Gastroesophageal sphincter (tissue), 4 donors: ENCODE measurements at regions not wholly inside any gene's neighbourhood (a gene's known extent, or its start where the extent isn't known, plus 50 kb on each side); places are given as distances from the start of the nearest gene placed in this dataset.

Experiments used
- ATAC-seq: fragments of 150-250 bp; one replicate; pipeline ENCODE4 v1.9.1; 2016; ENCODE audit warnings: mild to moderate bottlenecking, moderate library complexity
- H3K27ac ChIP-seq, 4 donors: fragments of 200-600 bp; sonication (generic) in 3 of 4; 1 replicate in 3 of 4; 2 replicates in 1 of 4; pipeline ENCODE4 v1.5.1; 2016 to 2019
- H3K27me3 ChIP-seq: fragments of 200-600 bp; sonication (generic); one replicate; pipeline ENCODE4 v1.5.1; 2019
- H3K36me3 ChIP-seq, 2 donors: fragments of 200-600 bp; sonication (generic); one replicate each; pipeline ENCODE4 v1.5.1; 2019; ENCODE audit warnings: control low read depth in 1 of 2
- H3K4me1 ChIP-seq, 3 donors: fragments of 200-600 bp; sonication (generic); 1 replicate in 2 of 3; 2 replicates in 1 of 3; pipeline ENCODE4 v1.5.1; 2016 to 2019; ENCODE audit warnings: control low read depth in 2 of 3
- H3K4me3 ChIP-seq, 2 donors: fragments of 200-600 bp; sonication (generic); one replicate each; pipeline ENCODE4 v1.5.1; 2019; ENCODE audit warnings: mild to moderate bottlenecking in 1 of 2, moderate library complexity in 1 of 2
- H3K9me3 ChIP-seq, 3 donors: fragments of 200-600 bp; sonication (generic); one replicate each; pipeline ENCODE4 v1.5.1; 2017 to 2019; ENCODE audit warnings: control low read depth in 2 of 3
- EP300 ChIP-seq: sonication (generic); formaldehyde crosslinking; IDR thresholded peaks from one replicate; pipeline ENCODE4 v1.6.1; 2017; ENCODE audit warnings: antibody characterized with exemption, mild to moderate bottlenecking
- POLR2A ChIP-seq, 2 donors: fragments of 450-650 bp; IDR thresholded peaks; one replicate each; pipeline ENCODE4 v1.6.1; 2017; ENCODE audit warnings: antibody characterized with exemption in 2 of 2, mild to moderate bottlenecking in 2 of 2, moderate library complexity in 1 of 2
- POLR2AphosphoS5 ChIP-seq: sonication (generic); formaldehyde crosslinking; IDR thresholded peaks from one replicate; pipeline ENCODE4 v1.6.1; 2017; ENCODE audit warnings: antibody characterized with exemption
- WGBS, 2 donors: methylation state at CpG; one replicate each; pipeline ENCODE4 v1.1.5; 2018; ENCODE audit warnings: low coverage in 1 of 2; 5-methylcytosine and 5-hydroxymethylcytosine counted together
- TF ChIP-seq, protein P1 (sequence below), 4 experiments: fragments of 200-600 bp in 2 of 4; fragments of 450-650 bp in 2 of 4; sonication (generic) in 1 of 4; IDR thresholded peaks; one replicate each; pipeline ENCODE4 v1.5.1; 2017 to 2019; ENCODE audit warnings: antibody characterized with exemption in 4 of 4, mild to moderate bottlenecking in 2 of 4, moderate library complexity in 2 of 4

- H3K4me3 ChIP-seq: no peak overlapping the region
- H3K36me3 ChIP-seq: no peaks in the 10 kb centered on the region
- H3K27me3 ChIP-seq: peaks cover 6% of the 10 kb centered on the region
- ATAC-seq: no peak
- no peaks in the 10 kb centered on the region for H3K9me3 ChIP-seq
- peaks cover 0 to 12% (median 3%) of the 10 kb centered on the region in 3 donors for H3K4me1 ChIP-seq
- H3K27ac ChIP-seq: no peak overlapping the region
- TF ChIP-seq EP300: no peak
- TF ChIP-seq POLR2AphosphoS5: no peak
- TF ChIP-seq, protein P1, sequence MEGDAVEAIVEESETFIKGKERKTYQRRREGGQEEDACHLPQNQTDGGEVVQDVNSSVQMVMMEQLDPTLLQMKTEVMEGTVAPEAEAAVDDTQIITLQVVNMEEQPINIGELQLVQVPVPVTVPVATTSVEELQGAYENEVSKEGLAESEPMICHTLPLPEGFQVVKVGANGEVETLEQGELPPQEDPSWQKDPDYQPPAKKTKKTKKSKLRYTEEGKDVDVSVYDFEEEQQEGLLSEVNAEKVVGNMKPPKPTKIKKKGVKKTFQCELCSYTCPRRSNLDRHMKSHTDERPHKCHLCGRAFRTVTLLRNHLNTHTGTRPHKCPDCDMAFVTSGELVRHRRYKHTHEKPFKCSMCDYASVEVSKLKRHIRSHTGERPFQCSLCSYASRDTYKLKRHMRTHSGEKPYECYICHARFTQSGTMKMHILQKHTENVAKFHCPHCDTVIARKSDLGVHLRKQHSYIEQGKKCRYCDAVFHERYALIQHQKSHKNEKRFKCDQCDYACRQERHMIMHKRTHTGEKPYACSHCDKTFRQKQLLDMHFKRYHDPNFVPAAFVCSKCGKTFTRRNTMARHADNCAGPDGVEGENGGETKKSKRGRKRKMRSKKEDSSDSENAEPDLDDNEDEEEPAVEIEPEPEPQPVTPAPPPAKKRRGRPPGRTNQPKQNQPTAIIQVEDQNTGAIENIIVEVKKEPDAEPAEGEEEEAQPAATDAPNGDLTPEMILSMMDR (IDR thresholded peaks at IDR 0.05): no peak
- no peak for TF ChIP-seq POLR2A (IDR thresholded peaks at IDR 0.05)
- WGBS, 2 donors: 62 to 66% methylated on average over 2 to 4 of the region's 6 CpGs
These were observed 148.1 kb downstream of the ACKR3 start for GRCh38 chr2:236717729-236718128.

DNA sequence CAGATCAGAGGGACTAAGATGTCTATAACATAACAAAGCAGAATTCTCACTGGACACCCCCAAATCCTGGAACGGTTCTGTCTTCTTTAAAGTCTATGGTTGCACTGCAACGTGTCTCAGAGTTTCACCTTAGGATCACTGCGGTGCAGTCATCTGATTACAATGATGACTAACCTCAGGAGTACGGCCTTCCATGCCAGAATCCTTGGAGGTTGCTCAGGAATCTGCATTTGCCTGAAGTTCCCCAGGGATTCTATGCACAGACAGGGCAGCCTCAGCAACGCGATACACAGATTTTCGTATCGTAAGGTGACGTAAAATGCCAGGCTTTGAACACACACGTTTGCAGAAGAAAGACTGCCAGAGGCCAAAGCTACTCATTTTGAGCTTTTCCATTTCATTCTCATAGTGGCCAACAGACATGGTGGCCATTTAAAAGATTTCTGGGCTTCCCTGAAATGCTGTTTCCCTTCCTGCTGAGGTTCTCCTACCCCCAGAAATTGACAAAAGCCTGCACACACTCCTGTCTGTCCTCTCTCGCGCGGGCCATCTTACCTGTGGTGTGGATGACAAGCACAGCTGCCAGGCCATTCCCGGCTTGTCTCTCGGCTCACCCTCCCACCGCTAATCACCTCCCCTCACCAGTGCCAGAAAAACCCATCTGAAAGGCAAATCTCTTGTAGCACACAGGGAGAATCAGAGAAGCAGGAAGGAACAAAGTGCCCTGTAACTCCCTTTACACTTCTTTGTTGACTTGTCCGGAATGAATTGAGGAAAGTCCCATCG lies 148.8 kb downstream of the ACKR3 start:
- no peak for ATAC-seq
- 80 to 86% methylated on average over 1 to 14 of the region's 18 CpGs for WGBS, 2 donors
- Histone ChIP-seq H3K4me1 (peaks cover 0 to 12% (median 3%) of the 10 kb centered on the region in 3 donors), H3K36me3 (no peaks in the 10 kb centered on the region), H3K27me3 (peaks cover 6% of the 10 kb centered on the region), H3K9me3 (no peaks in the 10 kb centered on the region), H3K4me3 (no peak overlapping the region), H3K27ac (no peak overlapping the region)
- TF ChIP-seq POLR2AphosphoS5 (no peak), POLR2A (IDR thresholded peaks at IDR 0.05) (no peak), EP300 (no peak)
- TF ChIP-seq, protein P1 (IDR thresholded peaks at IDR 0.05): no peak

DNA sequence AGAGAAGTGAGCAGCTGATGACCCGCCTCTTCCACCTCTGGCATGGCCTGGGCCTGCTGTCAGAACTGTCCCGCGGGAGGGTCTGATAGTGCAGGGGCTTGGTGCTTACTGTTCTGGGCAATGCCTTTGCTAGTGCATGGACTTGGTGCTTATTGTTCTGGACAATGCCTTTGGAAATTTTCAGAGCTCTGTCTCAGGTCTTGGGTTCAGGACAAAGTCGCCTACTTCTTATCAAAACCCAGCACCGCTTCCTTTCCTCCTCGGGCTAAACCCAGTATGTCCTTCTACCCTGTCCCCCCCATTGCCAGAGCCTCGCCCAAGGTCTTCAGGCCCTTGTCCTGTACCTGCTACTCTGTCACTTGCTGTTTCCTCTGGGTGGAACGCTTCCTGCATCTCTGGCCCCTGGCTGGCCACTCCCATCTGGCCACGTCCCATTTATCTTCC lies 149.6 kb downstream of the ACKR3 start:
- TF ChIP-seq POLR2A (IDR thresholded peaks at IDR 0.05): no peak
- no peak for TF ChIP-seq POLR2AphosphoS5
- TF ChIP-seq, protein P1 (IDR thresholded peaks at IDR 0.05): no peak
- Histone ChIP-seq H3K9me3 (no peaks in the 10 kb centered on the region), H3K27me3 (peaks cover 6% of the 10 kb centered on the region), H3K4me3 (no peak overlapping the region), H3K4me1 (peaks cover 0 to 8% (median 0%) of the 10 kb centered on the region in 3 donors), H3K36me3 (no peaks in the 10 kb centered on the region), H3K27ac (no peak overlapping the region)
- ATAC-seq: no peak
- 85 to 88% methylated on average over 7 to 9 of the region's 9 CpGs for WGBS, 2 donors

DNA sequence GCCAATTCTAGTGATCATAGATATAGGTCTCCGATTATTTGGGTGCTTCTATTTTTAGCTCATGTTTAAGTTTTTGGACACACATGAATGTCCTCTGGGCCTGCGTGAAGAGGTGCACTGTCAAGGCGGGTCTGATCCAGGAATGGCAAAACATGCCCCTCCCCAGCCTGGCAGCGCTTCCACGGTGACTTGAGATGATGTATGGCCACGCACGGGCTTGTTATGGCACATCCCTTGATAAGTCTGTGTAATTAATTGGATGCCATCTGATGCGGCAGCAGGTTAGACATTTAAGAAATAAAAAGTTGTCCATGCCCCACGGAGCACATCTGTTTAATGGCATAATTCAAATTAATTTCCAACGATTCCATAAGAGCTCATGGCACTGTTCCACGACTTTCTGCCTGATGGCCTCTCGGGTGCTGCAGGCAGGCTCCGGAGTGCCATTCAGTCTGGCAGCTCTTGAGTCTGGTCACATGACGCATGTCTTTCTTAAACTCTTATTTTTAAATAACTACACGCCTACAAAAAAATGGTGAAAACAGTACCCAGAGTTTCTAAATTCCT lies 151.4 kb downstream of the ACKR3 start:
- WGBS, 2 donors: 65 to 74% methylated on average over 11 to 12 of the region's 15 CpGs
- H3K4me1 ChIP-seq: no peaks in the 10 kb centered on the region
- TF ChIP-seq POLR2A (IDR thresholded peaks at IDR 0.05) (no peak), POLR2AphosphoS5 (no peak)
- TF ChIP-seq, protein P1 (IDR thresholded peaks at IDR 0.05): no peak
- H3K27me3 ChIP-seq: peaks cover 14% of the 10 kb centered on the region
- ATAC-seq: no peak
- H3K4me3 ChIP-seq: no peak overlapping the region
- no peaks in the 10 kb centered on the region for H3K36me3 ChIP-seq
- H3K9me3 ChIP-seq: no peaks in the 10 kb centered on the region
- no peak overlapping the region for H3K27ac ChIP-seq

GRCh38 chr2:236724200-236724599 lies 154.6 kb downstream of the ACKR3 start:
- Histone ChIP-seq H3K27me3 (peaks cover 8% of the 10 kb centered on the region), H3K9me3 (no peaks in the 10 kb centered on the region), H3K4me1 (no peaks in the 10 kb centered on the region), H3K36me3 (no peaks in the 10 kb centered on the region), H3K4me3 (no peak overlapping the region), H3K27ac (no peak overlapping the region)
- WGBS, 2 donors: 94 to 95% methylated on average over 6 of the region's 6 CpGs
- ATAC-seq: no peak
- TF ChIP-seq EP300 (no peak), POLR2AphosphoS5 (no peak), POLR2A (IDR thresholded peaks at IDR 0.05) (no peak)
- TF ChIP-seq, protein P1 (IDR thresholded peaks at IDR 0.05): no peak
